CD4-positive, alpha-beta T cell treated with Interleukin-6 for 4 hours (primary cell): ENCODE measurements at regions not wholly inside any gene's neighbourhood (a gene's known extent, or its start where the extent isn't known, plus 50 kb on each side); places are given as distances from the start of the nearest gene placed in this dataset.
"Not testable (repeated sequence)": the region's sequence is repeated elsewhere in the genome, so short reads cannot be mapped to it uniquely, and the experiment has no call there.

Experiments used
- DNase-seq: peaks from one replicate; pipeline ENCODE4 v3.0.0-alpha.2; 2020; ENCODE audit warnings: mixed read lengths

GRCh38 chrX:87961471-87961870 lies 443.9 kb downstream of the KLHL4 start:
- no peak for DNase-seq

GRCh38 chrX:87968118-87968517 lies 450.5 kb downstream of the KLHL4 start:
- DNase-seq: no peak

- not testable (repeated sequence) for DNase-seq
Measured at GRCh38 chrX:87972121-87972520, 454.5 kb downstream of the KLHL4 start.

- no peak for DNase-seq
Measured at GRCh38 chrX:87975365-87975764, 457.8 kb downstream of the KLHL4 start.

- not testable (repeated sequence) for DNase-seq
Measured at GRCh38 chrX:88007873-88008272, 490.3 kb downstream of the KLHL4 start.

GRCh38 chrX:88024022-88024421 lies 506.4 kb downstream of the KLHL4 start:
- DNase-seq: no peak

GRCh38 chrX:88072339-88073030 lies 554.9 kb downstream of the KLHL4 start:
- DNase-seq: no peak

GRCh38 chrX:88101968-88102367 lies 584.4 kb downstream of the KLHL4 start:
- no peak for DNase-seq

GRCh38 chrX:88135735-88136134 lies 611.3 kb upstream of the CPXCR1 start:
- DNase-seq: no peak

GRCh38 chrX:88136328-88136727 lies 610.7 kb upstream of the CPXCR1 start:
- no peak for DNase-seq

GRCh38 chrX:88146577-88146976 lies 600.4 kb upstream of the CPXCR1 start:
- DNase-seq: no peak

- no peak for DNase-seq
Measured at GRCh38 chrX:88170553-88170952, 576.5 kb upstream of the CPXCR1 start.

GRCh38 chrX:88173932-88174440 lies 573.0 kb upstream of the CPXCR1 start:
- not testable (repeated sequence) for DNase-seq

GRCh38 chrX:88202149-88202548 lies 544.9 kb upstream of the CPXCR1 start:
- DNase-seq: no peak

GRCh38 chrX:88244066-88244465 lies 503.0 kb upstream of the CPXCR1 start:
- DNase-seq: no peak

GRCh38 chrX:88284844-88285243 lies 462.2 kb upstream of the CPXCR1 start:
- no peak for DNase-seq

GRCh38 chrX:88313972-88314371 lies 433.1 kb upstream of the CPXCR1 start:
- DNase-seq: not testable (repeated sequence)

GRCh38 chrX:88325634-88326033 lies 421.4 kb upstream of the CPXCR1 start:
- DNase-seq: no peak

- DNase-seq: no peak
Measured at GRCh38 chrX:88355252-88355651, 391.8 kb upstream of the CPXCR1 start.

- no peak for DNase-seq
Measured at GRCh38 chrX:88366314-88366713, 380.7 kb upstream of the CPXCR1 start.

GRCh38 chrX:88378406-88378805 lies 368.6 kb upstream of the CPXCR1 start:
- DNase-seq: no peak

GRCh38 chrX:88397551-88397950 lies 349.5 kb upstream of the CPXCR1 start:
- DNase-seq: no peak

GRCh38 chrX:88416002-88416401 lies 331.0 kb upstream of the CPXCR1 start:
- DNase-seq: no peak

- no peak for DNase-seq
Measured at GRCh38 chrX:88416965-88417364, 330.1 kb upstream of the CPXCR1 start.

GRCh38 chrX:88424071-88424470 lies 323.0 kb upstream of the CPXCR1 start:
- DNase-seq: no peak
